Panc1 (cell line): ENCODE measurements at regions not wholly inside any gene's neighbourhood (a gene's known extent, or its start where the extent isn't known, plus 50 kb on each side); places are given as distances from the start of the nearest gene placed in this dataset.

Source experiments
- ATAC-seq: fragments of 200-7000 bp; cut with Tn5 transposase; 2 replicates; pipeline ENCODE4 v1.9.1; 2020; ENCODE audit warnings: mild to moderate bottlenecking, moderate library complexity
- BruUV-seq: library from RNA; stranded (reverse); fragments of 400-500 nt; replicated peaks from 2 replicates; lab custom pipeline; 2021; lab: Mats Ljungman, UMichigan
- CTCF ChIA-PET: fragments of 300-600 bp; sonication (Branson Sonifier 250); formaldehyde crosslinking; loops from one replicate; lab custom pipeline; 2022; ENCODE audit warnings: antibody characterized with exemption; lab: Charles Lee
- POLR2A ChIA-PET: fragments of 300-600 bp; sonication (Branson Sonifier 250); formaldehyde crosslinking; loops from one replicate; lab custom pipeline; 2022; ENCODE audit warnings: antibody characterized with exemption; lab: Charles Lee
- DNase-seq: peaks from one replicate; pipeline ENCODE4 v3.0.0-alpha.2; 2010; ENCODE audit warnings: low read depth, low spot score
- H3K27ac ChIP-seq: 2 replicates; pipeline ENCODE4 v1.5.1; 2011; ENCODE audit warnings: mild to moderate bottlenecking, low read length, inconsistent platforms
- H3K27me3 ChIP-seq: fragments of 200-500 bp; sonication (Bioruptor generic); 2 replicates; pipeline ENCODE4 v1.6.0; 2014; ENCODE audit warnings: low read length, inconsistent platforms; ENCODE audit not compliant: control insufficient read depth, insufficient read depth
- H3K36me3 ChIP-seq: fragments of 200-500 bp; sonication (Bioruptor generic); 2 replicates; pipeline ENCODE4 v1.5.1; 2014; ENCODE audit warnings: inconsistent platforms, mild to moderate bottlenecking, low read length, moderate library complexity; ENCODE audit not compliant: control insufficient read depth, insufficient read depth
- H3K4me1 ChIP-seq: 2 replicates; pipeline ENCODE4 v1.5.1; 2011; ENCODE audit warnings: inconsistent platforms, mild to moderate bottlenecking, low read length, moderate library complexity; ENCODE audit not compliant: control insufficient read depth, insufficient read depth
- H3K4me3 ChIP-seq, 2 experiments: 2 replicates each; pipeline ENCODE4 v1.5.1; 2011 to 2012; ENCODE audit warnings: low read depth in 2 of 2, low read length in 2 of 2, mild to moderate bottlenecking in 2 of 2, inconsistent platforms in 1 of 2, moderate library complexity in 1 of 2
- H3K9me3 ChIP-seq: fragments of 200-500 bp; sonication (Bioruptor generic); 2 replicates; pipeline ENCODE4 v1.5.1; 2014; ENCODE audit warnings: low read depth, mild to moderate bottlenecking, inconsistent platforms, low read length, moderate library complexity; ENCODE audit not compliant: control insufficient read depth, insufficient read depth
- CTCF ChIP-seq: fragments of 450-650 bp; IDR thresholded peaks from 2 replicates; pipeline ENCODE4 v1.5.1; 2017; ENCODE audit warnings: mild to moderate bottlenecking
- POLR2AphosphoS5 ChIP-seq: IDR thresholded peaks from 2 replicates; pipeline ENCODE4 v1.6.1; 2012; ENCODE audit warnings: mild to moderate bottlenecking, low read depth, low read length, moderate library complexity
- REST ChIP-seq, 2 experiments: IDR thresholded peaks; 2 replicates each; pipeline ENCODE4 v1.6.1; 2011 to 2012; ENCODE audit warnings: low read depth in 2 of 2, control low read depth in 1 of 2, low read length in 1 of 2, mild to moderate bottlenecking in 1 of 2, moderate library complexity in 1 of 2; ENCODE audit not compliant: insufficient read depth in 1 of 2
- SIN3A ChIP-seq: IDR thresholded peaks from 2 replicates; pipeline ENCODE4 v1.6.1; 2012; ENCODE audit warnings: low read depth, mild to moderate bottlenecking, low read length, moderate library complexity, borderline replicate concordance; ENCODE audit not compliant: insufficient read depth
- TCF7L2 ChIP-seq: IDR thresholded peaks from 2 replicates; pipeline ENCODE4 v1.6.1; 2011; ENCODE audit warnings: mild to moderate bottlenecking, low read depth, low read length, inconsistent platforms
- in situ Hi-C: cut with HindIII; loops from 2 replicates; pipeline ENCODE4 v1.10.0; 2016; ENCODE audit warnings: low sequenced_read_pairs, low pct_unique_long_range_greater_than_20kb
- intact Hi-C: fragments of 100-400 bp; cut with micrococcal nuclease; formaldehyde crosslinking; loops from one replicate; pipeline ENCODE4 v1.10.0; 2022; ENCODE audit not compliant: unreplicated experiment

GRCh38 chr2:3100386-3100785 lies 277.2 kb downstream of the EIPR1 start:
- Histone ChIP-seq H3K36me3 (no peaks in the 10 kb centered on the region), H3K4me1 (peaks cover 1% of the 10 kb centered on the region; the same call in 1 of the 2 replicates), H3K27me3 (peaks cover 5% of the 10 kb centered on the region), H3K4me3 (no peak overlapping the region), H3K27ac (no peak overlapping the region), H3K9me3 (no peaks in the 10 kb centered on the region)
- TF ChIP-seq TCF7L2, result no peak
- no peak for TF ChIP-seq REST (IDR thresholded peaks at IDR 0.05; ENCODE audit: insufficient read depth in 1 of 2, low read depth in 2 of 2, low read length in 1 of 2)
- TF ChIP-seq POLR2AphosphoS5, result no peak
- no peak for TF ChIP-seq CTCF
- TF ChIP-seq SIN3A, result no peak
- POLR2A ChIA-PET, result no interaction called here
- ATAC-seq, result no peak
- no peak for DNase-seq
- no TSS peak for BruUV-seq
- intact Hi-C loops (no loop called here), in situ Hi-C loops (no loop called here)
- CTCF ChIA-PET, result no interaction called here

GRCh38 chr2:3099860-3100234 lies 277.8 kb downstream of the EIPR1 start:
- TF ChIP-seq REST (IDR thresholded peaks at IDR 0.05; ENCODE audit: insufficient read depth in 1 of 2, low read depth in 2 of 2, low read length in 1 of 2) (no peak), CTCF (no peak), TCF7L2 (no peak), POLR2AphosphoS5 (no peak), SIN3A (no peak)
- in situ Hi-C loops (no loop called here), intact Hi-C loops (no loop called here)
- no peak for DNase-seq
- H3K4me1 ChIP-seq, result no peaks in the 10 kb centered on the region
- ATAC-seq, result no peak
- BruUV-seq, result no TSS peak
- H3K27ac ChIP-seq, result no peak overlapping the region
- CTCF ChIA-PET, result no interaction called here
- H3K4me3 ChIP-seq, result no peak overlapping the region
- POLR2A ChIA-PET, result no interaction called here
- H3K27me3 ChIP-seq, result peaks cover 5% of the 10 kb centered on the region
- H3K36me3 ChIP-seq, result no peaks in the 10 kb centered on the region
- no peaks in the 10 kb centered on the region for H3K9me3 ChIP-seq
